ENCODE measurements at regions not wholly inside any gene's neighbourhood (a gene's known extent, or its start where the extent isn't known, plus 50 kb on each side); places are given as distances from the start of the nearest gene placed in this dataset.

DNA sequence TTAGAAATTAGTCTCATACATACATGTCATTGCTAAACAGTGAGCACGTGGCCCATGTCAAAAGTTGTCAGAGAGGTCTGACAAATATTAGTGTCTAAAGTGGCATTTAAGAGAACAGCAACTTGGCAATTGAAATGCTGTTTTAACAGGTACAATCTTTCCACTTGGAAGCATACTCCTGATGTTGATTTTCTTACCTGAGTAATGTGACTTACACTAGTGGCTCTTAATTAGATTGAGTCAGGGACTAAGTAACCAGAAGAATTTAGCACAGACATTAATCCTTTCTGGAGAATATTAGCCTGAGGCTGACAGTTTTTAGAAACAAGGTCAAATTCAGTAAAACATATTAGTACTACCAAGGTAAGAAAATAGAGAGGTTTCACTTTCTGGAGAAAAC, 357.0 kb upstream of the ZNF608 start:
- Histone ChIP-seq H3K4me1 (ENCODE audit: control insufficient read depth in 4 of 4, insufficient read depth in 4 of 4, low read length in 3 of 4) (no peaks in the 10 kb centered on the region), H3K27me3 (ENCODE audit: control insufficient read depth in 4 of 4, insufficient read depth in 4 of 4, low read length in 3 of 4) (no peaks in the 10 kb centered on the region), H3K9me3 (ENCODE audit: control insufficient read depth in 4 of 4, low read length in 3 of 4) (no peaks in the 10 kb centered on the region), H3K9ac (ENCODE audit: low read depth in 1 of 2, low read length in 2 of 2) (no peak overlapping the region), H3K4me3 (ENCODE audit: low read depth in 1 of 3, low read length in 3 of 3) (no peak overlapping the region), H3K36me3 (ENCODE audit: control insufficient read depth in 4 of 4, insufficient read depth in 3 of 4, low read depth in 1 of 4, low read length in 3 of 4) (no peaks in the 10 kb centered on the region), H3K27ac (ENCODE audit: low read depth in 1 of 2, low read length in 2 of 2) (no peak overlapping the region)
- no peak for DNase-seq (ENCODE audit: low spot score)
- 83% methylated on average over 1 of the region's 1 CpG for WGBS
- no peak for TF ChIP-seq NR2F2 (IDR thresholded peaks at IDR 0.05)
- no peak for TF ChIP-seq RXRA (IDR thresholded peaks at IDR 0.05)
- no peak for TF ChIP-seq ATF3 (IDR thresholded peaks at IDR 0.05)
- no peak for TF ChIP-seq SP1 (IDR thresholded peaks at IDR 0.05)
- TF ChIP-seq GABPA (IDR thresholded peaks at IDR 0.05 in 1 of 2, conservative IDR thresholded peaks at IDR 0.05 in 1 of 2) = no peak
- TF ChIP-seq FOXA1 (IDR thresholded peaks at IDR 0.05) = no peak
- no peak for TF ChIP-seq RAD21 (IDR thresholded peaks at IDR 0.05)
- no peak for TF ChIP-seq ZBTB33 (IDR thresholded peaks at IDR 0.05)
- TF ChIP-seq FOXA2 (IDR thresholded peaks at IDR 0.05) = no peak
- no peak for TF ChIP-seq EGR1 (IDR thresholded peaks at IDR 0.05; ENCODE audit: low read depth in 2 of 2)

- no peaks in the 10 kb centered on the region for H3K9me3 ChIP-seq (ENCODE audit: control insufficient read depth in 4 of 4, low read length in 3 of 4)
- no peak for DNase-seq (ENCODE audit: low spot score)
- H3K4me3 ChIP-seq (ENCODE audit: low read depth in 1 of 3, low read length in 3 of 3) = no peak overlapping the region
- no peaks in the 10 kb centered on the region for H3K27me3 ChIP-seq (ENCODE audit: control insufficient read depth in 4 of 4, insufficient read depth in 4 of 4, low read length in 3 of 4)
- no peaks in the 10 kb centered on the region for H3K4me1 ChIP-seq (ENCODE audit: control insufficient read depth in 4 of 4, insufficient read depth in 4 of 4, low read length in 3 of 4)
- H3K9ac ChIP-seq (ENCODE audit: low read depth in 1 of 2, low read length in 2 of 2) = no peak overlapping the region
- no peak overlapping the region for H3K27ac ChIP-seq (ENCODE audit: low read depth in 1 of 2, low read length in 2 of 2)
- 85% methylated on average over 1 of the region's 1 CpG for WGBS
- no peaks in the 10 kb centered on the region for H3K36me3 ChIP-seq (ENCODE audit: control insufficient read depth in 4 of 4, insufficient read depth in 3 of 4, low read depth in 1 of 4, low read length in 3 of 4)
- TF ChIP-seq NR2F2 (IDR thresholded peaks at IDR 0.05) (no peak), TAF1 (conservative IDR thresholded peaks at IDR 0.05) (no peak), FOXA1 (IDR thresholded peaks at IDR 0.05) (no peak), SP1 (IDR thresholded peaks at IDR 0.05) (no peak), FOXA2 (IDR thresholded peaks at IDR 0.05) (no peak), ZBTB33 (IDR thresholded peaks at IDR 0.05) (no peak), JUND (IDR thresholded peaks at IDR 0.05) (no peak), GABPA (IDR thresholded peaks at IDR 0.05 in 1 of 2, conservative IDR thresholded peaks at IDR 0.05 in 1 of 2) (no peak), HNF4G (IDR thresholded peaks at IDR 0.05) (no peak), EGR1 (IDR thresholded peaks at IDR 0.05; ENCODE audit: low read depth in 2 of 2) (no peak), ATF3 (IDR thresholded peaks at IDR 0.05) (no peak), MAX (IDR thresholded peaks at IDR 0.05) (no peak), RAD21 (IDR thresholded peaks at IDR 0.05) (no peak)
These were observed 359.8 kb upstream of the ZNF608 start for GRCh38 chr5:125106271-125106670.

- no peak for DNase-seq (ENCODE audit: low spot score)
- H3K9ac ChIP-seq (ENCODE audit: low read depth in 1 of 2, low read length in 2 of 2) = no peak overlapping the region
- H3K27me3 ChIP-seq (ENCODE audit: control insufficient read depth in 4 of 4, insufficient read depth in 4 of 4, low read length in 3 of 4) = no peaks in the 10 kb centered on the region
- H3K36me3 ChIP-seq (ENCODE audit: control insufficient read depth in 4 of 4, insufficient read depth in 3 of 4, low read depth in 1 of 4, low read length in 3 of 4) = no peaks in the 10 kb centered on the region
- no peaks in the 10 kb centered on the region for H3K4me1 ChIP-seq (ENCODE audit: control insufficient read depth in 4 of 4, insufficient read depth in 4 of 4, low read length in 3 of 4)
- no peak overlapping the region for H3K4me3 ChIP-seq (ENCODE audit: low read depth in 1 of 3, low read length in 3 of 3)
- H3K27ac ChIP-seq (ENCODE audit: low read depth in 1 of 2, low read length in 2 of 2) = no peak overlapping the region
- H3K9me3 ChIP-seq (ENCODE audit: control insufficient read depth in 4 of 4, low read length in 3 of 4) = no peaks in the 10 kb centered on the region
- TF ChIP-seq FOXA1 (IDR thresholded peaks at IDR 0.05) (no peak), RXRA (IDR thresholded peaks at IDR 0.05) (no peak), JUND (IDR thresholded peaks at IDR 0.05) (no peak), SP1 (IDR thresholded peaks at IDR 0.05) (no peak)
- TF ChIP-seq, protein P1, sequence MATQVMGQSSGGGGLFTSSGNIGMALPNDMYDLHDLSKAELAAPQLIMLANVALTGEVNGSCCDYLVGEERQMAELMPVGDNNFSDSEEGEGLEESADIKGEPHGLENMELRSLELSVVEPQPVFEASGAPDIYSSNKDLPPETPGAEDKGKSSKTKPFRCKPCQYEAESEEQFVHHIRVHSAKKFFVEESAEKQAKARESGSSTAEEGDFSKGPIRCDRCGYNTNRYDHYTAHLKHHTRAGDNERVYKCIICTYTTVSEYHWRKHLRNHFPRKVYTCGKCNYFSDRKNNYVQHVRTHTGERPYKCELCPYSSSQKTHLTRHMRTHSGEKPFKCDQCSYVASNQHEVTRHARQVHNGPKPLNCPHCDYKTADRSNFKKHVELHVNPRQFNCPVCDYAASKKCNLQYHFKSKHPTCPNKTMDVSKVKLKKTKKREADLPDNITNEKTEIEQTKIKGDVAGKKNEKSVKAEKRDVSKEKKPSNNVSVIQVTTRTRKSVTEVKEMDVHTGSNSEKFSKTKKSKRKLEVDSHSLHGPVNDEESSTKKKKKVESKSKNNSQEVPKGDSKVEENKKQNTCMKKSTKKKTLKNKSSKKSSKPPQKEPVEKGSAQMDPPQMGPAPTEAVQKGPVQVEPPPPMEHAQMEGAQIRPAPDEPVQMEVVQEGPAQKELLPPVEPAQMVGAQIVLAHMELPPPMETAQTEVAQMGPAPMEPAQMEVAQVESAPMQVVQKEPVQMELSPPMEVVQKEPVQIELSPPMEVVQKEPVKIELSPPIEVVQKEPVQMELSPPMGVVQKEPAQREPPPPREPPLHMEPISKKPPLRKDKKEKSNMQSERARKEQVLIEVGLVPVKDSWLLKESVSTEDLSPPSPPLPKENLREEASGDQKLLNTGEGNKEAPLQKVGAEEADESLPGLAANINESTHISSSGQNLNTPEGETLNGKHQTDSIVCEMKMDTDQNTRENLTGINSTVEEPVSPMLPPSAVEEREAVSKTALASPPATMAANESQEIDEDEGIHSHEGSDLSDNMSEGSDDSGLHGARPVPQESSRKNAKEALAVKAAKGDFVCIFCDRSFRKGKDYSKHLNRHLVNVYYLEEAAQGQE (IDR thresholded peaks at IDR 0.05) = no peak
These were observed 360.4 kb upstream of the ZNF608 start for GRCh38 chr5:125106881-125107280.

Data from liver (tissue), 7 donors.